HG02840 (cell line): ENCODE measurements at regions not wholly inside any gene's neighbourhood (a gene's known extent, or its start where the extent isn't known, plus 50 kb on each side); places are given as distances from the start of the nearest gene placed in this dataset.

Experiments used
- ATAC-seq: cut with Tn5 transposase; IDR thresholded peaks from one replicate; pipeline ENCODE4 v1.9.1; 2021; ENCODE audit warnings: mild to moderate bottlenecking, moderate library complexity, moderate number of reproducible peaks; ENCODE audit not compliant: unreplicated experiment, low FRiP score

- ATAC-seq, result no peak
Measured at GRCh38 chr13:91155512-91156114, 191.9 kb upstream of the MIR17HG start.

DNA sequence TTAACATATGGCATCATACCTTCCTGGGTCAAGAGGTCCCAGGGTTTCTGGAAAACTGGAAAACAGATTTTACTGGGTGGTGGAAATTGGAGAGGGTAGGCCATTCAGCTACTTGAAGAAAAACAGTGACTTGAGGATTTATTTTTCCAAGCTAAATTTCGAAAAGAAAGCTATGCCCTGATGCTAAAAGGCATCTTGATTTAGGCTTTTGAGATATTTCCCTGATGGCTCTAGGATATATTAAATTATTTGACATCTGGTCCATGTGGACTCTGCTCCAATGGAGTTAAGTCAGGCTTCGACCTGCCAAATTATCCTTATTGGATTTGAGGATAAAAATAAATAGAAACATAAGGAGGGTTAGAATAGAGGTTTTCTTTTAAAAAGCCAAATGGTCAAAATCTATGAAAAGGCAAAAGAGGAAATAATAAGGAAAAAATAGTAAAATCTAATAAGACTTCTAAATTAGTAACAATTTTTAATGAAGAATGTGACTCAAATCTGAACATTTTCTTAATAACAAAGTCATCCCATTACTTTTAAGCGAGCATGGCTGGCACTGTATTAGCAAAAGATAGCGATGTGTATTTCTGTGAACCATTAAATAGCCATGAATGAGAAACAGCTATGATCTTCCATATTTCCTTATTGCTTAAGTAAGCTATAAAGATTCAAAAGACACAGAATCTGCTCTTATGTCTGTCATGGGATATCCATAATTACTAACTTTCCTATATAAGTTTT is 190.0 kb upstream of the MIR17HG start:
- no peak for ATAC-seq

GRCh38 chr13:91158017-91158395 is 189.5 kb upstream of the MIR17HG start:
- ATAC-seq, result no peak

- no peak for ATAC-seq
Measured at GRCh38 chr13:91162180-91162579, 185.3 kb upstream of the MIR17HG start.

- ATAC-seq, result no peak
Measured at GRCh38 chr13:91162589-91162988, 184.9 kb upstream of the MIR17HG start.

GRCh38 chr13:91165758-91166157 is 181.7 kb upstream of the MIR17HG start:
- no peak for ATAC-seq

DNA sequence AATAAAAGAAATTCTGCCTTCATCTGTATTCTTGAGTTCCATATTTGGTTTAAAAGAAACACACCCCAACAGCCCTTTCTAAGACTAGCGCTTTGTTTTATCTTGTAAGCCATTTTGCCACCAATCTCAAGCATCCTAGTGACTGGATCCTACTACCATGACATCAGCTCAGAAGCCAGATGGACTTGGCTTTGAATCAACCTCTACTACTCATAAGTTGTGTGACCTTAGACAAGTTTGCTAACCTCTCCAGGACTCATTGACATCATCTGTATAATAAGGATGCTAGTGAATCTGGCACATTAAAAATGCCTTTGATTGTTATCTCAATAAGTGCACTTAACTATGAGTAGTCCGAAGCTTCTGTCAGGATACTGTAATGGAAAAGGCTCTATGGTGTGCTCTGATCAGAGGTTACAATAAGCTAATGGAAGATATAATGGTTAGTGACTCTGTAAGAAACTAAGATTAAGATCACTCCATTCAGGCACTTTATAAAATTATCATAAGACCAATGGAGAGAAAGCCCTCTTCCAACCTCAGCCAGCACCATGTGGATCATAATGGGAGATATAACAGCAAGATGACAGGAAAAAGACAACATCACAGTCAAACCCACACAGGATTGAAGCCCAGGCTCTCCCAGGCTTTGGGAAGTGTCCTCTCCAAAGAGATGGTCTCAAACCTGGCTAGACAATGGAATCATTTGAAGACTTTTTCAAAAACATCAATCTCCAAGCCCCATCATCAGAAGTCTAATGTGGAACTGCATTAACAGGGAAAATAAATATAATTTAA is 180.6 kb upstream of the MIR17HG start:
- ATAC-seq, result no peak

- ATAC-seq, result no peak
Measured at GRCh38 chr13:91167706-91168385, 179.6 kb upstream of the MIR17HG start.

DNA sequence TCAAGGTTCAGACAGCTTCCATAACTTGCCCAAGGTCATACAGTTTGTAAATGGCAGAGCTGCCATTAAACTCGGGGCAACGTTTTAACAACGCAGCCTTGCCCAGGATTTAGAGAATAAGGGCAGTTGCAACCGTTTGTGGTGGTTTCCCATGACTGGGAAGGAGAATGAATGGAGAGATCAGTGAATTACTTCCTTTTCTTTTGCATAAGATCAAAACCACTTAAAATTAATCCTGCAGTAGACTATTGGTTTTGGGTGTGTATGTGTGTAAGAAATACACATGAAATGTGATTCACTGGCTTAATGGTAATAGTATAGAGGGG is 179.1 kb upstream of the MIR17HG start:
- ATAC-seq, result no peak

GRCh38 chr13:91169321-91170050 is 178.0 kb upstream of the MIR17HG start:
- no peak for ATAC-seq

DNA sequence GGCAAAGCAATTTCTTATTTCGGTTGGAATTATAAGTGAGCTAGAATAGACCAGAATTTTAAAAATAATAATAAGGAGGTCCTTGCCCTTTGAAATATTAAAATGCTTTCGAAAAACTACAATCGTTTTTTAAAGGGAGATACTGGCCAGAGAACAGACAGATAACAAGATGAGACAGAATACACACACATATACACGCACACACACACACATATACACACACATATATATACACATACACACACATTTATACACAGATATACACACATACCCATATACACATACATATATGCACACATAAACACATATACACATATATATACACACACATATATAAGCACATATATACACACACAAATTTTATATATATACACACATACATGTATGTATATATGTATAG is 175.3 kb upstream of the MIR17HG start:
- ATAC-seq, result no peak

DNA sequence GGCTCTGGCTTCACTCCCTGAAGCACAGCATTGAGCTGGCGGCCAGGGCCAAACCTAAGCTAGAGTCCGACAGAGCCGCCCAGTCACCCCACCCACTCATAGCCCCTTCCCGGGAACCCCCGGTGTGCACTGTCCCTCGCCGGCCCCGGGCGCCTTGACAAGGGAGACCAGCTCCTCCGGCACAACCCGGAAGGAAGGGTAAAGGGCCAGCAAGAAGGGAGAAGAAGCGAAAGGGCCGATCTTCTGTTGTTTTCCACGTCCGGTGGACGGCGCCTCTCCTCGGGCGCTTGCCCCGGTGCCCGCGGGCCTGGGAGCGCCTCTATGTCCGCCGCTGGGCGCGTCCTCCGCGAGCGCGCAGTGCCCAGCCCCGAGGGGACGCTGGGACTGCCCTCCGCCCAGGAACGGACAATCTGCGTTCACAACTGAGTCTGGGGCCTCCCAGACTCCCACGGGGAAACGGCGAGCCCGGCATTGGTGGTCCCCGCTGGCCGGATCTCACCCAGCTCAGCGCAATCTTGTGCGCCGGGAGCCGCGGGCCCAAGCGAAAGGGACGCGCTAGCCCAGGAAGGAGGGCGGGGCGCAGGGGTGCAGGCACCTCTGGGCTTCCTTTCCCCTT is 172.5 kb upstream of the MIR17HG start:
- ATAC-seq, result no peak

DNA sequence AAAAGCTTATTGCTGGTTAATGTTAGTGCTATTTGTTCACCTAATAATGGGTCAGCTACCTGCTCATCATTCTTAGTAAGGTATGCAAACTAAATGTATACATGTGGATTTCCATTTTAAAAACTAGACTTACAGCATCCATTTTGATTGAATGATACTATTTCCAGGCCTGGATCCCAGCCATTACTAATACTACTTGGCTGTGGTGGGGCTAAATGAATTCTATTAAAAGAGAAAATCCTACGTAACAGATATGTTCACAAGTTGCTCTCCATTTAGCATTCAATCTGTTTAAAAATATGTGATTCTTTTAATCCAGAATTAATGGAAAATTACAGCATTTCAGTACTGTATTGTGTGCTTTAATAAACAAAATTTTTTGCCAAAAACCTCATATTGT is 169.4 kb upstream of the MIR17HG start:
- no peak for ATAC-seq

- ATAC-seq, result no peak
Measured at GRCh38 chr13:91181892-91182291, 165.6 kb upstream of the MIR17HG start.

GRCh38 chr13:91184244-91184926 is 163.1 kb upstream of the MIR17HG start:
- ATAC-seq, result no peak

DNA sequence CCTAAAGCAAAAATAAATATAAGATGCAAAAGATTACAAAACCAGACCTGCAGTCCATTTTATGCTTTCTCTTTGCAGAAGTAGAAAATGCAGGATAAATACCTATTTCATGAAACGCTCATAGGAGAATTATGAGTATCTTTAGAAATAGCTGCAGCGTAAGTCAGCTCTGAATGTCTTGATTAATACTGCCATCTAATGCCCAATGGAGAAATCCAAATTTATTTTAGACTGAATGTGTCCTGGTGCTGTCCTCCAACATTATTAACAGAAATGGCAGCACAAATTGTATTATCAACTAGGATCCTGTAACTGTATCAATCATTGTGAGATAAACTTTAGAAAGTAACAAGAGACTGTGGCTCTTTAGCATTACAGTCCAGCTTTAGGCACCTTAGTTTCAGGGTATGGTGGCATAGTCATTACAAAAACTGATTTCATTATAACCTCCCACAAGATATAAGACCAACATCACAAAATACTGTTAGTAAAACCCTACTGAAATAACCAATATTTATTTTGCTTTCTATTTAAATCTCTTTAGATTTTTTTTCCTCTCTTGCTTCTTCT is 162.1 kb upstream of the MIR17HG start:
- no peak for ATAC-seq

- no peak for ATAC-seq
Measured at GRCh38 chr13:91187522-91187921, 160.0 kb upstream of the MIR17HG start.

- ATAC-seq, result no peak
Measured at GRCh38 chr13:91189506-91189905, 158.0 kb upstream of the MIR17HG start.

DNA sequence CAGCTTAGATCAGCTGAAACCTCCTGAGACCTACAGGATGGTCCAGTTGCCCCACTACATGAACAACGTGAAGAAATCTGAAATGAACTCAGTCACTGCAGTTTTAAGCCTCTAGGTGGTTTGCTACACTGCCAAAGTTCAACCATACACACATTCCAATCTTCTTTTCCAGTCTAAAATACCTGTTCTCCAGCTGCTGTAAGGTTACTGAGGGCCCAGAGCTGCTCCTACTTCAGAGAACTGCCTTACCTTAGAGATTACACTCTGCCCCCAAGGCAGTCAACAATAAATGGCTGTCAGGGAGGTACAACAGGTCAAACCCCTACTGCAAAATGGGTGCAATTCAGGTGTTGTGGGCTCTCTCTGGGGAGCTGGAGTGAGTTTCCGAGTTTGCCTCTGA is 154.1 kb upstream of the MIR17HG start:
- ATAC-seq, result no peak
